ENCODE measurements at regions not wholly inside any gene's neighbourhood (a gene's known extent, or its start where the extent isn't known, plus 50 kb on each side); places are given as distances from the start of the nearest gene placed in this dataset.
A peak's percentile ranks its signal among the peaks of the same experiment; 100 is the strongest.

DNA sequence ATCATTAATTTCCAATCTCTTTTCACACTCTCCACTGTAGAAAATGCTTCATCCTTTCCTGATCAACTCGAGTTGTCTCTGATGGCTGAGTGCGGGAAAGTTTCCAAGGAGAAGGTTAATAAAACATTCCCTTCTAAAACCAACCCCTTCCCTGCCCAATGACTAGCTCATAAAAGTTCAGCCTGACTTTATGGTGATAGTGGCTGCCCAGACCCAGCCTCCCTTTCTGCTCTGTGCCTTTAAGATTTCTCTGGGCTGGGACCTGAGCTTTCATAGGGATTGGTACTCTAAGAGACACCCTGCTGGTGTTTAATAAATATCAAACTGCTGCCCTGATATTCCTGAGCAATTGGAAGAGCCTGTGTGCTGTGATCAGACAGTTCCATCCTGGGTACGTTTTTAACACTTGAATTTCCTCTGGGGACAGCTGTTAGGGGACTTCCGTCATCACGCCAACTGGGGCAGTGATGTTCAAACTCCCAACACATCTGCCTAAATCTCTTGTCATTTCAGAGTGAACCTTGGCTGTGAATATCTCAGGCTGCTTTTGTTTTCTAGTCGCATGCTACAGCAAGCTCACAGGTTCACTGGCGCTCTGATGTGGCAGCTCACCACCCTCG lies 195.0 kb upstream of the KIRREL3 start:
- Histone ChIP-seq H3K27me3 (ENCODE audit: insufficient read depth) (no peaks in the 10 kb centered on the region), H2AFZ (peak overlapping the region; percentile 64)

More for the DNA sequence above, 195.0 kb upstream of the KIRREL3 start:
- Histone ChIP-seq H3K4me3 (no peak overlapping the region), H4K20me1 (replicated peaks; ENCODE audit: insufficient read depth) (no peaks in the 10 kb centered on the region), H3K4me2 (no peak overlapping the region), H3K9me2 (ENCODE audit: insufficient read depth) (peaks cover 23% of the 10 kb centered on the region; the same call in 1 of the 2 replicates), H3F3A (replicated peaks; ENCODE audit: low read depth) (no peaks in the 10 kb centered on the region), H3K4me1 (ENCODE audit: insufficient read depth) (peaks cover 8% of the 10 kb centered on the region; the same call in 1 of the 2 replicates), H3K27ac (ENCODE audit: low read depth) (no peak overlapping the region), H3K79me2 (replicated peaks; ENCODE audit: insufficient read depth) (no peaks in the 10 kb centered on the region), H3K36me3 (ENCODE audit: insufficient read depth) (no peaks in the 10 kb centered on the region)
- Mint-ChIP-seq H3K4me3 (no peak overlapping the region), H3K27me3 (ENCODE audit: insufficient read depth, low read depth, poor library complexity) (peaks cover 3% of the 10 kb centered on the region), H3K9me3 (no peaks in the 10 kb centered on the region; the same call in 2 of the 3 replicates), H3K36me3 (ENCODE audit: low read depth) (no peaks in the 10 kb centered on the region), H3K4me1 (peaks cover 23% of the 10 kb centered on the region), H3K27ac (no peak overlapping the region)
- DNase-seq (ENCODE audit: low spot score) (no peak), ATAC-seq (0 out of 3 replicates have a peak, but pooled peaks have one; percentile 22)
- TF ChIP-seq STAT1 (IDR thresholded peaks at IDR 0.05; ENCODE audit: unreplicated experiment) (no peak), EZH2phosphoT487 (IDR thresholded peaks at IDR 0.05; ENCODE audit: unreplicated experiment) (no peak), CREB1 (CRISPR knock-in tag; IDR thresholded peaks at IDR 0.05; ENCODE audit: low read depth) (no peak), NANOG (IDR thresholded peaks at IDR 0.05; ENCODE audit: borderline replicate concordance) (no peak), EZH2 (IDR thresholded peaks at IDR 0.05; ENCODE audit: low read depth, unreplicated experiment) (no peak), JUNB (IDR thresholded peaks at IDR 0.05; ENCODE audit: unreplicated experiment) (no peak), ZNF331 (CRISPR knock-in tag; IDR thresholded peaks at IDR 0.05; ENCODE audit: low read depth) (no peak), ZNF114 (CRISPR knock-in tag; IDR thresholded peaks at IDR 0.05) (no peak), POLR2AphosphoS5 (IDR thresholded peaks at IDR 0.05; ENCODE audit: low read depth) (no peak)
- TF ChIP-seq, protein P1, sequence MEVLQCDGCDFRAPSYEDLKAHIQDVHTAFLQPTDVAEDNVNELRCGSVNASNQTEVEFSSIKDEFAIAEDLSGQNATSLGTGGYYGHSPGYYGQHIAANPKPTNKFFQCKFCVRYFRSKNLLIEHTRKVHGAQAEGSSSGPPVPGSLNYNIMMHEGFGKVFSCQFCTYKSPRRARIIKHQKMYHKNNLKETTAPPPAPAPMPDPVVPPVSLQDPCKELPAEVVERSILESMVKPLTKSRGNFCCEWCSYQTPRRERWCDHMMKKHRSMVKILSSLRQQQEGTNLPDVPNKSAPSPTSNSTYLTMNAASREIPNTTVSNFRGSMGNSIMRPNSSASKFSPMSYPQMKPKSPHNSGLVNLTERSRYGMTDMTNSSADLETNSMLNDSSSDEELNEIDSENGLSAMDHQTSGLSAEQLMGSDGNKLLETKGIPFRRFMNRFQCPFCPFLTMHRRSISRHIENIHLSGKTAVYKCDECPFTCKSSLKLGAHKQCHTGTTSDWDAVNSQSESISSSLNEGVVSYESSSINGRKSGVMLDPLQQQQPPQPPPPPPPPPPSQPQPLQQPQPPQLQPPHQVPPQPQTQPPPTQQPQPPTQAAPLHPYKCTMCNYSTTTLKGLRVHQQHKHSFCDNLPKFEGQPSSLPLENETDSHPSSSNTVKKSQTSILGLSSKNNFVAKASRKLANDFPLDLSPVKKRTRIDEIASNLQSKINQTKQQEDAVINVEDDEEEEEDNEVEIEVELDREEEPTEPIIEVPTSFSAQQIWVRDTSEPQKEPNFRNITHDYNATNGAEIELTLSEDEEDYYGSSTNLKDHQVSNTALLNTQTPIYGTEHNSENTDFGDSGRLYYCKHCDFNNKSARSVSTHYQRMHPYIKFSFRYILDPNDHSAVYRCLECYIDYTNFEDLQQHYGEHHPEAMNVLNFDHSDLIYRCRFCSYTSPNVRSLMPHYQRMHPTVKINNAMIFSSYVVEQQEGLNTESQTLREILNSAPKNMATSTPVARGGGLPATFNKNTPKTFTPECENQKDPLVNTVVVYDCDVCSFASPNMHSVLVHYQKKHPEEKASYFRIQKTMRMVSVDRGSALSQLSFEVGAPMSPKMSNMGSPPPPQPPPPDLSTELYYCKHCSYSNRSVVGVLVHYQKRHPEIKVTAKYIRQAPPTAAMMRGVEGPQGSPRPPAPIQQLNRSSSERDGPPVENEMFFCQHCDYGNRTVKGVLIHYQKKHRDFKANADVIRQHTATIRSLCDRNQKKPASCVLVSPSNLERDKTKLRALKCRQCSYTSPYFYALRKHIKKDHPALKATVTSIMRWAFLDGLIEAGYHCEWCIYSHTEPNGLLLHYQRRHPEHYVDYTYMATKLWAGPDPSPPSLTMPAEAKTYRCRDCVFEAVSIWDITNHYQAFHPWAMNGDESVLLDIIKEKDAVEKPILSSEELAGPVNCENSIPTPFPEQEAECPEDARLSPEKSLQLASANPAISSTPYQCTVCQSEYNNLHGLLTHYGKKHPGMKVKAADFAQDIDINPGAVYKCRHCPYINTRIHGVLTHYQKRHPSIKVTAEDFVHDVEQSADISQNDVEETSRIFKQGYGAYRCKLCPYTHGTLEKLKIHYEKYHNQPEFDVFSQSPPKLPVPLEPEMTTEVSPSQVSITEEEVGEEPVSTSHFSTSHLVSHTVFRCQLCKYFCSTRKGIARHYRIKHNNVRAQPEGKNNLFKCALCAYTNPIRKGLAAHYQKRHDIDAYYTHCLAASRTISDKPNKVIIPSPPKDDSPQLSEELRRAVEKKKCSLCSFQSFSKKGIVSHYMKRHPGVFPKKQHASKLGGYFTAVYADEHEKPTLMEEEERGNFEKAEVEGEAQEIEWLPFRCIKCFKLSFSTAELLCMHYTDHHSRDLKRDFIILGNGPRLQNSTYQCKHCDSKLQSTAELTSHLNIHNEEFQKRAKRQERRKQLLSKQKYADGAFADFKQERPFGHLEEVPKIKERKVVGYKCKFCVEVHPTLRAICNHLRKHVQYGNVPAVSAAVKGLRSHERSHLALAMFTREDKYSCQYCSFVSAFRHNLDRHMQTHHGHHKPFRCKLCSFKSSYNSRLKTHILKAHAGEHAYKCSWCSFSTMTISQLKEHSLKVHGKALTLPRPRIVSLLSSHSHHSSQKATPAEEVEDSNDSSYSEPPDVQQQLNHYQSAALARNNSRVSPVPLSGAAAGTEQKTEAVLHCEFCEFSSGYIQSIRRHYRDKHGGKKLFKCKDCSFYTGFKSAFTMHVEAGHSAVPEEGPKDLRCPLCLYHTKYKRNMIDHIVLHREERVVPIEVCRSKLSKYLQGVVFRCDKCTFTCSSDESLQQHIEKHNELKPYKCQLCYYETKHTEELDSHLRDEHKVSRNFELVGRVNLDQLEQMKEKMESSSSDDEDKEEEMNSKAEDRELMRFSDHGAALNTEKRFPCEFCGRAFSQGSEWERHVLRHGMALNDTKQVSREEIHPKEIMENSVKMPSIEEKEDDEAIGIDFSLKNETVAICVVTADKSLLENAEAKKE (CRISPR knock-in tag; IDR thresholded peaks at IDR 0.05), result no peak
- TF ChIP-seq, protein P2, sequence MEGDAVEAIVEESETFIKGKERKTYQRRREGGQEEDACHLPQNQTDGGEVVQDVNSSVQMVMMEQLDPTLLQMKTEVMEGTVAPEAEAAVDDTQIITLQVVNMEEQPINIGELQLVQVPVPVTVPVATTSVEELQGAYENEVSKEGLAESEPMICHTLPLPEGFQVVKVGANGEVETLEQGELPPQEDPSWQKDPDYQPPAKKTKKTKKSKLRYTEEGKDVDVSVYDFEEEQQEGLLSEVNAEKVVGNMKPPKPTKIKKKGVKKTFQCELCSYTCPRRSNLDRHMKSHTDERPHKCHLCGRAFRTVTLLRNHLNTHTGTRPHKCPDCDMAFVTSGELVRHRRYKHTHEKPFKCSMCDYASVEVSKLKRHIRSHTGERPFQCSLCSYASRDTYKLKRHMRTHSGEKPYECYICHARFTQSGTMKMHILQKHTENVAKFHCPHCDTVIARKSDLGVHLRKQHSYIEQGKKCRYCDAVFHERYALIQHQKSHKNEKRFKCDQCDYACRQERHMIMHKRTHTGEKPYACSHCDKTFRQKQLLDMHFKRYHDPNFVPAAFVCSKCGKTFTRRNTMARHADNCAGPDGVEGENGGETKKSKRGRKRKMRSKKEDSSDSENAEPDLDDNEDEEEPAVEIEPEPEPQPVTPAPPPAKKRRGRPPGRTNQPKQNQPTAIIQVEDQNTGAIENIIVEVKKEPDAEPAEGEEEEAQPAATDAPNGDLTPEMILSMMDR (conservative IDR thresholded peaks at IDR 0.05; ENCODE audit: low read depth in 2 of 2), result no peak
- TF ChIP-seq, protein P3, sequence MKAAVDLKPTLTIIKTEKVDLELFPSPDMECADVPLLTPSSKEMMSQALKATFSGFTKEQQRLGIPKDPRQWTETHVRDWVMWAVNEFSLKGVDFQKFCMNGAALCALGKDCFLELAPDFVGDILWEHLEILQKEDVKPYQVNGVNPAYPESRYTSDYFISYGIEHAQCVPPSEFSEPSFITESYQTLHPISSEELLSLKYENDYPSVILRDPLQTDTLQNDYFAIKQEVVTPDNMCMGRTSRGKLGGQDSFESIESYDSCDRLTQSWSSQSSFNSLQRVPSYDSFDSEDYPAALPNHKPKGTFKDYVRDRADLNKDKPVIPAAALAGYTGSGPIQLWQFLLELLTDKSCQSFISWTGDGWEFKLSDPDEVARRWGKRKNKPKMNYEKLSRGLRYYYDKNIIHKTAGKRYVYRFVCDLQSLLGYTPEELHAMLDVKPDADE (IDR thresholded peaks at IDR 0.05), result no peak
- TF ChIP-seq, protein P4, sequence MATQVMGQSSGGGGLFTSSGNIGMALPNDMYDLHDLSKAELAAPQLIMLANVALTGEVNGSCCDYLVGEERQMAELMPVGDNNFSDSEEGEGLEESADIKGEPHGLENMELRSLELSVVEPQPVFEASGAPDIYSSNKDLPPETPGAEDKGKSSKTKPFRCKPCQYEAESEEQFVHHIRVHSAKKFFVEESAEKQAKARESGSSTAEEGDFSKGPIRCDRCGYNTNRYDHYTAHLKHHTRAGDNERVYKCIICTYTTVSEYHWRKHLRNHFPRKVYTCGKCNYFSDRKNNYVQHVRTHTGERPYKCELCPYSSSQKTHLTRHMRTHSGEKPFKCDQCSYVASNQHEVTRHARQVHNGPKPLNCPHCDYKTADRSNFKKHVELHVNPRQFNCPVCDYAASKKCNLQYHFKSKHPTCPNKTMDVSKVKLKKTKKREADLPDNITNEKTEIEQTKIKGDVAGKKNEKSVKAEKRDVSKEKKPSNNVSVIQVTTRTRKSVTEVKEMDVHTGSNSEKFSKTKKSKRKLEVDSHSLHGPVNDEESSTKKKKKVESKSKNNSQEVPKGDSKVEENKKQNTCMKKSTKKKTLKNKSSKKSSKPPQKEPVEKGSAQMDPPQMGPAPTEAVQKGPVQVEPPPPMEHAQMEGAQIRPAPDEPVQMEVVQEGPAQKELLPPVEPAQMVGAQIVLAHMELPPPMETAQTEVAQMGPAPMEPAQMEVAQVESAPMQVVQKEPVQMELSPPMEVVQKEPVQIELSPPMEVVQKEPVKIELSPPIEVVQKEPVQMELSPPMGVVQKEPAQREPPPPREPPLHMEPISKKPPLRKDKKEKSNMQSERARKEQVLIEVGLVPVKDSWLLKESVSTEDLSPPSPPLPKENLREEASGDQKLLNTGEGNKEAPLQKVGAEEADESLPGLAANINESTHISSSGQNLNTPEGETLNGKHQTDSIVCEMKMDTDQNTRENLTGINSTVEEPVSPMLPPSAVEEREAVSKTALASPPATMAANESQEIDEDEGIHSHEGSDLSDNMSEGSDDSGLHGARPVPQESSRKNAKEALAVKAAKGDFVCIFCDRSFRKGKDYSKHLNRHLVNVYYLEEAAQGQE (IDR thresholded peaks at IDR 0.05; ENCODE audit: unreplicated experiment), result no peak

Measured in GM23338 (cell line).